ENCODE measurements at regions not wholly inside any gene's neighbourhood (a gene's known extent, or its start where the extent isn't known, plus 50 kb on each side); places are given as distances from the start of the nearest gene placed in this dataset.

DNA sequence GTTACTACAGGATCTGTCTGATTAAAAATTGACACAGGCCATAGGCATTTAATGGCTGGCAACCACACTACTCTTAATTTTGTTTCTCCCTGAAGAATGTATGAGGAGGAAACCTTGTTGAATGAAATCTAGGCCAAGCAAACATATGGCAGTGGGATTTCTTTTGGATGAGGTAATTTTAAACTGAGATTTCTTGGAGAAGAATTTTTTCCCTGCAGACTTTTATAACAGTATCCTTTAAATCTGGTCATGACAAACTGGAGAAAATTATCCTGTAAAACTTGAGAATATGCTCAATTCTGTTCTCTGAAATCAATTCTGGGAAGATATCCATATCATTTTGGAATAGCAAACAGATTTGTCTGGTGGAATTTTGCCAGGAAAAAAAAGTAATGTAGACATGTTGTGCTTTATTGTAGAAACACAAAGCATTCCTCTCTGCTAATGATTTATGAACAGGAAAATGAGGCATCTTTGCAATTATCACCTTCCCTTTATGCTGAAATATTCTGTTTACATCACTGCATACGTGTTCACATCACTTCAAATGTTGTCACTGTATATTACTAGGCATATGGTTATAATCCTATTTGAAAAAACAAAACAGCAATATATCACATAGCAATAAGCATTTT, 108.3 kb upstream of the ARSJ start:
- no peaks in the 10 kb centered on the region for H3K27me3 Mint-ChIP-seq (ENCODE audit: unreplicated experiment)
- H3K4me1 Mint-ChIP-seq (ENCODE audit: low read depth, unreplicated experiment), result no peaks in the 10 kb centered on the region
- TF ChIP-seq, protein P1, sequence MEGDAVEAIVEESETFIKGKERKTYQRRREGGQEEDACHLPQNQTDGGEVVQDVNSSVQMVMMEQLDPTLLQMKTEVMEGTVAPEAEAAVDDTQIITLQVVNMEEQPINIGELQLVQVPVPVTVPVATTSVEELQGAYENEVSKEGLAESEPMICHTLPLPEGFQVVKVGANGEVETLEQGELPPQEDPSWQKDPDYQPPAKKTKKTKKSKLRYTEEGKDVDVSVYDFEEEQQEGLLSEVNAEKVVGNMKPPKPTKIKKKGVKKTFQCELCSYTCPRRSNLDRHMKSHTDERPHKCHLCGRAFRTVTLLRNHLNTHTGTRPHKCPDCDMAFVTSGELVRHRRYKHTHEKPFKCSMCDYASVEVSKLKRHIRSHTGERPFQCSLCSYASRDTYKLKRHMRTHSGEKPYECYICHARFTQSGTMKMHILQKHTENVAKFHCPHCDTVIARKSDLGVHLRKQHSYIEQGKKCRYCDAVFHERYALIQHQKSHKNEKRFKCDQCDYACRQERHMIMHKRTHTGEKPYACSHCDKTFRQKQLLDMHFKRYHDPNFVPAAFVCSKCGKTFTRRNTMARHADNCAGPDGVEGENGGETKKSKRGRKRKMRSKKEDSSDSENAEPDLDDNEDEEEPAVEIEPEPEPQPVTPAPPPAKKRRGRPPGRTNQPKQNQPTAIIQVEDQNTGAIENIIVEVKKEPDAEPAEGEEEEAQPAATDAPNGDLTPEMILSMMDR (IDR thresholded peaks at IDR 0.05; ENCODE audit: unreplicated experiment), result no peak
- no peak for DNase-seq
- intact Hi-C loops (cut with micrococcal nuclease; ENCODE audit: unreplicated experiment), result no loop called here
- no peaks in the 10 kb centered on the region for H3K36me3 Mint-ChIP-seq (ENCODE audit: insufficient read depth, unreplicated experiment)
- H3K4me3 Mint-ChIP-seq (ENCODE audit: low read depth, unreplicated experiment), result no peak overlapping the region
- CTCF ChIA-PET, result no interaction called here
- BruUV-seq (replicated peaks), result no TSS peak
- H3K27ac Mint-ChIP-seq (ENCODE audit: unreplicated experiment), result no peak overlapping the region
- H3K9me3 Mint-ChIP-seq (ENCODE audit: low read depth, unreplicated experiment), result no peaks in the 10 kb centered on the region

DNA sequence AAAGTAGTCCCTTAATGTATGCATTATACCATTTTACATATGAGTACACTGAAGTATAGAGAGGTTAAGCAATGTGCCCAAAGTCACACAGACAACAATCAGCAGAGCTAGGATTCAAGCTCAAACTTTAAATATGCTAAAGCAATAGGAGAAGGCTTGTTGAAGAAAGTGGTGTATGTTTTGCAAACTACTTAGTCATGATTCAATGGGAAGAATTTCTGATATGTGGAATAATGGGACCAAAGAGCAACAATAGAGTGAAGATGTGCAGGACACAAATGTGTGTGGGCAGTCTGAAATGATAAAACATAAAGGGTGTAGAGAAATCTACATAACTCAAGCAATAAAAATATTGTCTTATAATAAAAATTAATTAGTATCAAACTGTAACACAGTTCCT, 109.0 kb upstream of the ARSJ start:
- no peaks in the 10 kb centered on the region for H3K36me3 Mint-ChIP-seq (ENCODE audit: insufficient read depth, unreplicated experiment)
- CTCF ChIA-PET, result no interaction called here
- DNase-seq, result no peak
- no peak overlapping the region for H3K27ac Mint-ChIP-seq (ENCODE audit: unreplicated experiment)
- no TSS peak for BruUV-seq (replicated peaks)
- TF ChIP-seq, protein P1 (IDR thresholded peaks at IDR 0.05; ENCODE audit: unreplicated experiment), result no peak
- no peaks in the 10 kb centered on the region for H3K27me3 Mint-ChIP-seq (ENCODE audit: unreplicated experiment)
- no peaks in the 10 kb centered on the region for H3K4me1 Mint-ChIP-seq (ENCODE audit: low read depth, unreplicated experiment)
- H3K4me3 Mint-ChIP-seq (ENCODE audit: low read depth, unreplicated experiment), result no peak overlapping the region
- no peaks in the 10 kb centered on the region for H3K9me3 Mint-ChIP-seq (ENCODE audit: low read depth, unreplicated experiment)
- intact Hi-C loops (cut with micrococcal nuclease; ENCODE audit: unreplicated experiment), result no loop called here

DNA sequence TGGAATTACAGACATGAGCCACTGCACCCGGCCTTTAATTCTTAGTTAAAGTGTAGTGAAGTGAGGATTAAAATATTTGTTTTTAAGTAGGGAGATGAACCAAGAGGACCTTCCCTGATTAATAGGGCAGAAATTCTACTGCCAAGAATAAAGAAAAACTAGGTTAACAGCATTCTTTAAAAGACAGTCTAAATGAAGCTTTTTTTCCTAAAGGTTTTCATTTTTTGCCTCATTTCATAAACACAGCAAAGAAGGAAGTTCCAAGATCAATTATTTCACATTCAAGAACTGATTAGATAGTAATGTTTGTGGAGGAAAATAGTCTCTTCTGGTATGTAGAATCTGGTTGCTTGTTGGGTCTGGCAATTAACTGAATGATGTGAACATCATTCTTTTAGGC, 112.1 kb upstream of the ARSJ start:
- no peaks in the 10 kb centered on the region for H3K36me3 Mint-ChIP-seq (ENCODE audit: insufficient read depth, unreplicated experiment)
- CTCF ChIA-PET, result no interaction called here
- no peaks in the 10 kb centered on the region for H3K4me1 Mint-ChIP-seq (ENCODE audit: low read depth, unreplicated experiment)
- H3K4me3 Mint-ChIP-seq (ENCODE audit: low read depth, unreplicated experiment), result no peak overlapping the region
- H3K27me3 Mint-ChIP-seq (ENCODE audit: unreplicated experiment), result no peaks in the 10 kb centered on the region
- intact Hi-C loops (cut with micrococcal nuclease; ENCODE audit: unreplicated experiment), result no loop called here
- DNase-seq, result no peak
- no peak overlapping the region for H3K27ac Mint-ChIP-seq (ENCODE audit: unreplicated experiment)
- BruUV-seq (replicated peaks), result no TSS peak
- TF ChIP-seq, protein P1 (IDR thresholded peaks at IDR 0.05; ENCODE audit: unreplicated experiment), result no peak
- no peaks in the 10 kb centered on the region for H3K9me3 Mint-ChIP-seq (ENCODE audit: low read depth, unreplicated experiment)

DNA sequence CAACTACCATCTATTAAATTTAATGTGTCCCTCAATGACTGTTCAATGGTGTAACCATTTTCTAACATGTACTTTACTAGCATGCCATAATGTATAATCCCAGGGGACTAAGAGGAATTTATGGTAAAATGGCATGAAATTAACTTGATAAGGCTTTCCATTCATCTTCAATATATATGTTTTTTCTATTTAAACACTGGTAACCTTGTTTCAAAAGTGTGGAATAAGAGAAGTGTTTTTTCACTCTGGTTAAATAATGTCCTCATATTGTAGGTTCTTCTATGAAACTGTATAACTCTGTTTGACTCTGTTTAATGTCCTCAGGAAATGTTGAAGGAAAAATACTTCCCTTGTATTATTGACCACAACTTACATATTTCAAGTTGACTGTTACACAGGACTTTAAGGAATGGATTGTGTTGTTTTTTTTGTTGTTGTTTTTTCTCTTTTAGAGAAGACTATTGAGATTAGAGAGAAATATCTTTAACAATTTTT, 113.8 kb upstream of the ARSJ start:
- Mint-ChIP-seq H3K4me1 (ENCODE audit: low read depth, unreplicated experiment) (no peaks in the 10 kb centered on the region), H3K27ac (ENCODE audit: unreplicated experiment) (no peak overlapping the region), H3K36me3 (ENCODE audit: insufficient read depth, unreplicated experiment) (no peaks in the 10 kb centered on the region), H3K27me3 (ENCODE audit: unreplicated experiment) (no peaks in the 10 kb centered on the region), H3K9me3 (ENCODE audit: low read depth, unreplicated experiment) (no peaks in the 10 kb centered on the region), H3K4me3 (ENCODE audit: low read depth, unreplicated experiment) (no peak overlapping the region)
- no TSS peak for BruUV-seq (replicated peaks)
- no peak for DNase-seq
- CTCF ChIA-PET, result no interaction called here
- intact Hi-C loops (cut with micrococcal nuclease; ENCODE audit: unreplicated experiment), result no loop called here
- TF ChIP-seq, protein P1 (IDR thresholded peaks at IDR 0.05; ENCODE audit: unreplicated experiment), result no peak

Measured in Calu3 (cell line).